H1 (cell line): ENCODE measurements at regions not wholly inside any gene's neighbourhood (a gene's known extent, or its start where the extent isn't known, plus 50 kb on each side); places are given as distances from the start of the nearest gene placed in this dataset.

Experiments
- CTCF ChIA-PET: fragments of 300-600 bp; sonication (Branson Sonifier 250); formaldehyde crosslinking; loops from one replicate; lab custom pipeline; 2021; ENCODE audit not compliant: partially characterized antibody; lab: Charles Lee
- POLR2A ChIA-PET: fragments of 300-600 bp; sonication (Branson Sonifier 250); formaldehyde crosslinking; loops from one replicate; lab custom pipeline; 2021; ENCODE audit warnings: inconsistent platforms; ENCODE audit not compliant: partially characterized antibody; lab: Charles Lee
- DNase-seq, 2 experiments: peaks; one replicate each; pipeline versions ENCODE4 v3.0.0 to v3.0.0-alpha.2; 2010 to 2022; ENCODE audit warnings: low spot score in 2 of 2, low read depth in 1 of 2, mixed read lengths in 1 of 2
- FAIRE-seq: peaks from 2 replicates; lab custom pipeline; 2011; peaks lifted over from hg19 to GRCh38; lab: Jason Lieb, UNC
- H2AFZ ChIP-seq: 2 replicates; pipeline ENCODE4 v1.8.1; 2012; ENCODE audit warnings: low read length, inconsistent platforms
- H2AK5ac ChIP-seq: 2 replicates; pipeline ENCODE4 v1.6.1; 2013; ENCODE audit warnings: low read depth, low read length
- H2BK120ac ChIP-seq: replicated peaks from 2 replicates; pipeline ENCODE3; 2013; ENCODE audit warnings: low read depth, low read length, inconsistent platforms
- H2BK12ac ChIP-seq: 2 replicates; pipeline ENCODE4 v1.6.1; 2013; ENCODE audit warnings: low read depth, low read length
- H2BK15ac ChIP-seq: 2 replicates; pipeline ENCODE4 v1.6.1; 2013; ENCODE audit warnings: low read length
- H2BK20ac ChIP-seq: 2 replicates; pipeline ENCODE4 v1.6.1; 2013; ENCODE audit warnings: low read length
- H2BK5ac ChIP-seq: 2 replicates; pipeline ENCODE4 v1.6.1; 2013; ENCODE audit warnings: low read depth, low read length
- H3K14ac ChIP-seq: 2 replicates; pipeline ENCODE4 v1.6.1; 2013; ENCODE audit warnings: inconsistent platforms; ENCODE audit not compliant: insufficient read length
- H3K18ac ChIP-seq: 2 replicates; pipeline ENCODE4 v1.6.1; 2013; ENCODE audit warnings: low read length; ENCODE audit errors: extremely low read depth
- H3K23ac ChIP-seq: 2 replicates; pipeline ENCODE4 v1.6.1; 2013; ENCODE audit warnings: inconsistent platforms; ENCODE audit not compliant: insufficient read length
- H3K23me2 ChIP-seq: 2 replicates; pipeline ENCODE4 v1.6.1; 2013; ENCODE audit warnings: low read depth, low read length
- H3K27ac ChIP-seq: 2 replicates; pipeline ENCODE4 v1.6.1; 2011; ENCODE audit warnings: low read depth, low read length, inconsistent platforms
- H3K27me3 ChIP-seq, 4 experiments: replicated peaks in 1 of 4; 1 replicate in 1 of 4; 2 replicates in 3 of 4; pipeline versions ENCODE4 v1.6.1 to v1.8.1; 2011 to 2013; ENCODE audit warnings: low read length in 3 of 4, mild to moderate bottlenecking in 3 of 4, inconsistent platforms in 2 of 4, mixed read lengths in 2 of 4, moderate library complexity in 1 of 4; ENCODE audit not compliant: control insufficient read depth in 3 of 4, insufficient read depth in 3 of 4; ENCODE audit errors: extremely low read depth in 1 of 4
- H3K36me3 ChIP-seq, 4 experiments: 2 replicates each; pipeline versions ENCODE4 v1.6.1 to v1.8.1; 2011 to 2013; ENCODE audit warnings: mild to moderate bottlenecking in 4 of 4, low read length in 3 of 4, moderate library complexity in 2 of 4, control low read depth in 1 of 4, inconsistent platforms in 1 of 4; ENCODE audit not compliant: insufficient read depth in 4 of 4, control insufficient read depth in 2 of 4
- H3K4ac ChIP-seq: replicated peaks from 2 replicates; pipeline ENCODE3; 2013; ENCODE audit warnings: low read length, low read depth, mixed read lengths, inconsistent platforms; ENCODE audit not compliant: insufficient read length
- H3K4me1 ChIP-seq, 4 experiments: replicated peaks in 1 of 4; 1 replicate in 1 of 4; 2 replicates in 3 of 4; pipeline versions ENCODE4 v1.6.1 to v1.8.1; 2011 to 2013; ENCODE audit warnings: low read length in 3 of 4, inconsistent platforms in 2 of 4, mixed read lengths in 1 of 4; ENCODE audit not compliant: insufficient read depth in 4 of 4, control insufficient read depth in 3 of 4
- H3K4me2 ChIP-seq, 2 experiments: 2 replicates each; pipeline versions ENCODE4 v1.6.1 to v1.8.1; 2011 to 2013; ENCODE audit warnings: low read depth in 2 of 2, low read length in 2 of 2, control low read depth in 1 of 2, inconsistent platforms in 1 of 2, mild to moderate bottlenecking in 1 of 2; ENCODE audit not compliant: insufficient read depth in 1 of 2
- H3K4me3 ChIP-seq, 4 experiments: fragments of 200-600, 300-600 bp in 1 of 4; sonication (generic), shearing (Covaris generic), sonication (Bioruptor Twin) in 1 of 4; 2 replicates each; pipeline versions ENCODE4 v1.5.1 to v1.8.1; 2011 to 2016; ENCODE audit warnings: low read length in 4 of 4, low read depth in 3 of 4, control low read depth in 2 of 4, inconsistent platforms in 2 of 4, mild to moderate bottlenecking in 2 of 4, mixed read lengths in 1 of 4, moderate library complexity in 1 of 4; ENCODE audit not compliant: insufficient read depth in 2 of 4; ENCODE audit errors: extremely low read depth in 1 of 4
- H3K56ac ChIP-seq: replicated peaks from 2 replicates; pipeline ENCODE3; 2013; ENCODE audit warnings: low read depth, mild to moderate bottlenecking, mixed read lengths, low read length, inconsistent platforms; ENCODE audit not compliant: insufficient read length
- H3K79me1 ChIP-seq: 2 replicates; pipeline ENCODE4 v1.6.1; 2013; ENCODE audit warnings: low read depth, low read length, control low read depth
- H3K79me2 ChIP-seq, 2 experiments: 2 replicates each; pipeline versions ENCODE4 v1.6.1 to v1.8.1; 2012 to 2013; ENCODE audit warnings: low read length in 2 of 2, mild to moderate bottlenecking in 2 of 2, inconsistent platforms in 1 of 2; ENCODE audit not compliant: insufficient read depth in 2 of 2, control insufficient read depth in 1 of 2
- H3K9ac ChIP-seq, 4 experiments: replicated peaks in 1 of 4; 1 replicate in 1 of 4; 2 replicates in 3 of 4; pipeline versions ENCODE4 v1.6.1 to v1.8.1; 2011 to 2013; ENCODE audit warnings: low read depth in 3 of 4, low read length in 3 of 4, control low read depth in 2 of 4, mild to moderate bottlenecking in 2 of 4, moderate library complexity in 2 of 4, inconsistent platforms in 1 of 4; ENCODE audit errors: extremely low read depth in 1 of 4
- H3K9me3 ChIP-seq, 2 experiments: 2 replicates each; pipeline versions ENCODE4 v1.6.1 to v1.8.1; 2012 to 2013; ENCODE audit warnings: mild to moderate bottlenecking in 2 of 2, moderate library complexity in 2 of 2, control low read depth in 1 of 2, inconsistent platforms in 1 of 2, low read depth in 1 of 2, low read length in 1 of 2, mixed read lengths in 1 of 2; ENCODE audit not compliant: insufficient read depth in 2 of 2
- H4K20me1 ChIP-seq, 2 experiments: replicated peaks in 1 of 2; 2 replicates each; pipeline versions ENCODE3 to v1.8.1; 2011 to 2013; ENCODE audit warnings: inconsistent platforms in 2 of 2, low read length in 2 of 2, mild to moderate bottlenecking in 1 of 2; ENCODE audit not compliant: insufficient read depth in 2 of 2, control insufficient read depth in 1 of 2
- H4K5ac ChIP-seq: 2 replicates; pipeline ENCODE4 v1.6.1; 2013; ENCODE audit warnings: low read length, low read depth, mixed read lengths, inconsistent platforms; ENCODE audit not compliant: insufficient read length
- H4K8ac ChIP-seq: 2 replicates; pipeline ENCODE4 v1.8.0; 2013; ENCODE audit warnings: mild to moderate bottlenecking, moderate library complexity, low read length, inconsistent platforms; ENCODE audit not compliant: insufficient read depth; ENCODE audit errors: extremely low read depth
- H4K91ac ChIP-seq: replicated peaks from 2 replicates; pipeline ENCODE3; 2013; ENCODE audit warnings: low read length, mixed read lengths, inconsistent platforms; ENCODE audit not compliant: insufficient read length
- BACH1 ChIP-seq: IDR thresholded peaks from 2 replicates; pipeline ENCODE4 v1.6.1; 2012; ENCODE audit warnings: low read length, improper control_type of control experiment
- BCL11A ChIP-seq, 2 experiments: IDR thresholded peaks; one replicate each; pipeline ENCODE4 v1.6.1; 2011; ENCODE audit warnings: low read depth in 2 of 2, low read length in 2 of 2, mild to moderate bottlenecking in 2 of 2
- CREB1 ChIP-seq: IDR thresholded peaks from 2 replicates; pipeline ENCODE4 v1.6.1; 2012; ENCODE audit warnings: inconsistent platforms
- FOSL1 ChIP-seq: IDR thresholded peaks from 2 replicates; pipeline ENCODE4 v1.6.1; 2011; ENCODE audit warnings: mild to moderate bottlenecking, low read depth, low read length, moderate library complexity; ENCODE audit not compliant: insufficient read depth
- HDAC6 ChIP-seq: IDR thresholded peaks from one replicate; pipeline ENCODE4 v1.7.1; 2012; ENCODE audit warnings: low read depth, mild to moderate bottlenecking, inconsistent platforms, low read length, moderate library complexity
- JUND ChIP-seq: IDR thresholded peaks from 2 replicates; pipeline ENCODE4 v1.6.1; 2011; ENCODE audit warnings: mild to moderate bottlenecking, improper control_type of control experiment, low read length
- KDM5A ChIP-seq: fragments of 200-600 bp; IDR thresholded peaks from 2 replicates; pipeline ENCODE4 v1.7.1; 2012; ENCODE audit warnings: mild to moderate bottlenecking, low read length, inconsistent platforms, mixed read lengths
- RFX5 ChIP-seq: IDR thresholded peaks from 2 replicates; pipeline ENCODE4 v1.6.1; 2011; ENCODE audit warnings: low read depth, low read length, improper control_type of control experiment, borderline replicate concordance
- RNF2 ChIP-seq: fragments of 200-900, 300-1000 bp; sonication (generic); IDR thresholded peaks from 2 replicates; pipeline ENCODE4 v1.7.1; 2016; ENCODE audit warnings: borderline replicate concordance, low read depth, mild to moderate bottlenecking, antibody characterized with exemption, low read length; ENCODE audit not compliant: poor library complexity, severe bottlenecking; ENCODE audit errors: missing control alignments
- RXRA ChIP-seq: IDR thresholded peaks from 2 replicates; pipeline ENCODE4 v1.6.1; 2011; ENCODE audit warnings: low read depth, mild to moderate bottlenecking, low read length, moderate library complexity; ENCODE audit not compliant: insufficient read depth
- SAP30 ChIP-seq: fragments of 300-600 bp; sonication (generic); IDR thresholded peaks from 2 replicates; pipeline ENCODE4 v1.7.1; 2012; ENCODE audit warnings: low read length, moderate library complexity, mild to moderate bottlenecking, inconsistent platforms; ENCODE audit not compliant: insufficient read depth, insufficient replicate concordance
- SIN3A ChIP-seq, 2 experiments: IDR thresholded peaks in 1 of 2; conservative IDR thresholded peaks in 1 of 2; 2 replicates each; pipeline ENCODE4 v1.6.1; 2011 to 2012; ENCODE audit warnings: low read length in 2 of 2, improper control_type of control experiment in 1 of 2, low read depth in 1 of 2, mild to moderate bottlenecking in 1 of 2
- SIRT6 ChIP-seq: IDR thresholded peaks from one replicate; pipeline ENCODE4 v1.7.1; 2012; ENCODE audit warnings: low read length, inconsistent platforms
- SP2 ChIP-seq: IDR thresholded peaks from 2 replicates; pipeline ENCODE4 v1.6.1; 2012; ENCODE audit warnings: mild to moderate bottlenecking, low read length, inconsistent platforms
- WGBS, 2 experiments: shearing (Covaris generic) in 1 of 2; methylation state at CpG; one replicate each; pipeline versions ENCODE4 v1.1.6 to v1.1.7; 2013 to 2015; ENCODE audit warnings: low lambda C conversion rate in 2 of 2, mixed read lengths in 2 of 2, inconsistent platforms in 1 of 2, low coverage in 1 of 2, missing lambda C conversion rate in 1 of 2; ENCODE audit not compliant: insufficient replicate concordance in 2 of 2, insufficient coverage in 1 of 2, insufficient read length in 1 of 2; ENCODE audit errors: extremely low coverage in 1 of 2, missing lambda C conversion rate in 1 of 2; 5-methylcytosine and 5-hydroxymethylcytosine counted together
- TF ChIP-seq, protein P1 (sequence below): IDR thresholded peaks from 2 replicates; pipeline ENCODE4 v1.6.1; 2012; ENCODE audit warnings: inconsistent platforms

DNA sequence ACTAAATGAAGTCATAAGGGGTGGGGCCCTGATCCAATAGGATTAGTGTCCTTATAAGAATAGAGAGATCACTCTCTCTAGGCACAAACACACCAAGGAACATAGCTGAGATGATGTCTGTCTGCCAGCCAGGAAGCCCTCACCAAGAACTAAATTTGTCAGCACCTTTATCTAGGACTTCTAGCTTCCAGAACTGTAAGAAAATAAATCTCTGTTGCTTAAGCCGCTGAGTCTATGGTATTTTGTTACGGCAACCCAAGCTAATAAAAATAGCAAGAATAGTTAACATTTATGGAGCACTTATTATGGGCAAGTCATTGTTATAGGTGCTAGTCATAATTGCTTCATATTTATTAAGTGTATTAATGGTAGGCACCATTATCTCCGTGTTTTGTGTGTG is 249.6 kb downstream of the MSRB3 start:
- Histone ChIP-seq H2BK120ac (no peak overlapping the region), H3K18ac (no peak overlapping the region), H2AFZ (no peak overlapping the region), H2BK5ac (no peak overlapping the region), H4K8ac (no peak overlapping the region), H2BK12ac (no peak overlapping the region), H3K56ac (no peak overlapping the region), H3K4ac (no peak overlapping the region), H4K20me1 (no peaks in the 10 kb centered on the region), H3K9me3 (peaks cover 0 to 4% of the 10 kb centered on the region in 2 experiments; a peak in 1 of 4 replicates), H3K27ac (no peak overlapping the region), H3K4me3 (no peak overlapping the region), H3K9ac (no peak overlapping the region), H3K4me2 (no peak overlapping the region), H3K14ac (no peak overlapping the region), H3K79me2 (no peaks in the 10 kb centered on the region), H2BK15ac (no peak overlapping the region), H3K36me3 (no peaks in the 10 kb centered on the region), H2AK5ac (no peak overlapping the region), H4K5ac (no peak overlapping the region), H3K4me1 (peaks cover 0 to under 1% (median 0%) of the 10 kb centered on the region in 4 experiments; a peak in 1 of 7 replicates), H2BK20ac (no peak overlapping the region), H3K79me1 (no peaks in the 10 kb centered on the region), H3K27me3 (no peaks in the 10 kb centered on the region), H3K23me2 (no peaks in the 10 kb centered on the region; the same call in 1 of the 2 replicates), H3K23ac (no peak overlapping the region), H4K91ac (no peak overlapping the region)
- ChIA-PET POLR2A (no interaction called here), CTCF (interaction anchor here (1.3 kb wide), 1 partner anchor 28 kb away, joined by 4 read pairs; no protein-coding TSS in a partner anchor)
- no peak for DNase-seq
- 92% methylated on average over 3 of the region's 3 CpGs; no CpG with 5 or more reads in 1 of the 2 experiments for WGBS, 2 experiments
- FAIRE-seq, result no peak
- TF ChIP-seq CREB1, result no peak
- TF ChIP-seq BCL11A (IDR thresholded peaks at IDR 0.05; ENCODE audit: low read depth in 2 of 2, low read length in 2 of 2), result no peak
- TF ChIP-seq SP2, result no peak
- no peak for TF ChIP-seq RNF2
- TF ChIP-seq SIRT6, result no peak
- TF ChIP-seq RXRA, result no peak
- no peak for TF ChIP-seq FOSL1
- no peak for TF ChIP-seq BACH1
- TF ChIP-seq SAP30, result no peak
- no peak for TF ChIP-seq KDM5A
- TF ChIP-seq, protein P1, sequence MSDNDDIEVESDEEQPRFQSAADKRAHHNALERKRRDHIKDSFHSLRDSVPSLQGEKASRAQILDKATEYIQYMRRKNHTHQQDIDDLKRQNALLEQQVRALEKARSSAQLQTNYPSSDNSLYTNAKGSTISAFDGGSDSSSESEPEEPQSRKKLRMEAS, result no peak
- no peak for TF ChIP-seq HDAC6
- no peak for TF ChIP-seq JUND
- no peak for TF ChIP-seq SIN3A (conservative IDR thresholded peaks at IDR 0.05 in 1 of 2, IDR thresholded peaks at IDR 0.05 in 1 of 2; ENCODE audit: low read depth in 1 of 2, low read length in 2 of 2)
- no peak for TF ChIP-seq RFX5
